ENCODE measurements at regions not wholly inside any gene's neighbourhood (a gene's known extent, or its start where the extent isn't known, plus 50 kb on each side); places are given as distances from the start of the nearest gene placed in this dataset.
A peak's percentile ranks its signal among the peaks of the same experiment; 100 is the strongest.

DNA sequence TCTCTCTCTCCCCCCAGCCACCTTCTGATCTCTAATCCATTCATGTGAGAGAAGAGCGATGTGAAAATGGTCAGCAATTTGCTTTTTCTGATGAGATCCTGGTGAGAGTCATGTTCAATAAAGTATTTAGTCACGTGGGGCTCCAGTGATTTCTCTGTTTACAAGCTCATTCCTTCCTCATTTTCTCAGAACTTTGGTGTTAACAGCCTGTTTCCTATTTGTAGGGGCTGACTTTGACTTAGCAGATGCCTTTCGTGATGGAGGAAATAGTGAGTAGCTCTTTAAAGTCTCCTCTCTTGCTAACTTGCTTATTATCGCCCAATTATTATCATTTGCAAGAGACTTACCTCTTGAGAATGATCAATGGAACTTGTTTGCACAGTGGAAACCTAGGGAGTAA lies 72.6 kb upstream of the CD99 start:
- no peak for FAIRE-seq
- ChIA-PET CTCF (no interaction called here), POLR2A (no interaction called here), SMC1A (ENCODE audit: uncharacterized antibody, unreplicated experiment) (no interaction called here), RAD21 (ENCODE audit: unreplicated experiment) (no interaction called here)
- Histone ChIP-seq H3K79me2 (ENCODE audit: control insufficient read depth, insufficient read depth, low read length) (no peaks in the 10 kb centered on the region), H3K4me1 (ENCODE audit: control insufficient read depth, insufficient read depth, low read length) (no peaks in the 10 kb centered on the region; the same call in 1 of the 2 replicates), H3K9ac (ENCODE audit: control insufficient read depth, insufficient read depth, low read length) (no peak overlapping the region), H3K4me3 (no peak overlapping the region), H2AFZ (ENCODE audit: control insufficient read depth, low read depth, low read length) (no peak overlapping the region), H3K9me3 (replicated peaks; ENCODE audit: control insufficient read depth, insufficient read depth, low read length) (no peaks in the 10 kb centered on the region), H4K20me1 (ENCODE audit: control insufficient read depth, insufficient read depth) (no peaks in the 10 kb centered on the region), H3K4me2 (ENCODE audit: control insufficient read depth, insufficient read depth) (no peak overlapping the region), H3K36me3 (ENCODE audit: control insufficient read depth in 2 of 2, insufficient read depth in 2 of 2, low read length in 1 of 2) (peaks cover 0 to 14% of the 10 kb centered on the region in 2 experiments; a peak in 2 of 4 replicates), H3K27ac (ENCODE audit: control insufficient read depth, insufficient read depth) (no peak overlapping the region), H3K27me3 (replicated peaks in 1 of 2; ENCODE audit: control insufficient read depth in 2 of 2, insufficient read depth in 2 of 2, low read length in 1 of 2) (no peaks in the 10 kb centered on the region)
- in situ Hi-C loops (cut with MboI): loop anchor here (10.0 kb wide), 1 partner anchor 1164 kb away; the partner anchor contains the start of gene ASMTL
- 51% methylated on average over 4 of the region's 4 CpGs for WGBS (ENCODE audit: insufficient coverage, insufficient replicate concordance, low lambda C conversion rate, missing lambda C conversion rate)
- intact Hi-C loops (cut with micrococcal nuclease; ENCODE audit: unreplicated experiment): no loop called here
- ATAC-seq: no peak
- DNase-seq (ENCODE audit: low read depth, low spot score): no peak
- no TSS peak for BruUV-seq (replicated peaks)
- TF ChIP-seq, protein P1, sequence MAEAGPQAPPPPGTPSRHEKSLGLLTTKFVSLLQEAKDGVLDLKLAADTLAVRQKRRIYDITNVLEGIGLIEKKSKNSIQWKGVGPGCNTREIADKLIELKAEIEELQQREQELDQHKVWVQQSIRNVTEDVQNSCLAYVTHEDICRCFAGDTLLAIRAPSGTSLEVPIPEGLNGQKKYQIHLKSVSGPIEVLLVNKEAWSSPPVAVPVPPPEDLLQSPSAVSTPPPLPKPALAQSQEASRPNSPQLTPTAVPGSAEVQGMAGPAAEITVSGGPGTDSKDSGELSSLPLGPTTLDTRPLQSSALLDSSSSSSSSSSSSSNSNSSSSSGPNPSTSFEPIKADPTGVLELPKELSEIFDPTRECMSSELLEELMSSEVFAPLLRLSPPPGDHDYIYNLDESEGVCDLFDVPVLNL (IDR thresholded peaks at IDR 0.05; ENCODE audit: low read depth, low read length): no peak
- TF ChIP-seq HDAC6 (IDR thresholded peaks at IDR 0.05; ENCODE audit: unreplicated experiment) (no peak), SUPT20H (IDR thresholded peaks at IDR 0.05; ENCODE audit: borderline replicate concordance, control insufficient read depth, low read depth, low read length) (no peak)

DNA sequence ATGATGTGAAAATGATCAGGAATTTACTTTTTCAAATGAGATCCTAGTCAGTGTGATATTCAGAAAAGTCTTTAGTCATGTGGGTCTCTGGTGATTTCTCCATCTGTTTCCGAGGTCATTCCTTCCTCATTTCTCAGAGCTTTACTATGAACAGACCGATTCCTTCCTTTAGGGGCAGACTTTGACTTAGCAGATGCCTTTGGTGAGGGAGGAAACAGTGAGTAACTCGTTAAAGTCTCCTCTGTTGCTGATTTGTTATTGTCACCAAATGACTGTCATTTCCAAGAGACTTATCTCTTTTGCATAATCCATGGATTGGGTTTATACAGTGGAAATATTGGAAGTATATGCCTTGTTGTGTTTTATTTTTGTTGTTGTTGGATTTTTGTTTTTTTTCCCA lies 76.2 kb upstream of the CD99 start:
- Histone ChIP-seq H3K4me3 (no peak overlapping the region), H3K9ac (ENCODE audit: control insufficient read depth, insufficient read depth, low read length) (no peak overlapping the region), H2AFZ (ENCODE audit: control insufficient read depth, low read depth, low read length) (no peak overlapping the region), H3K27ac (ENCODE audit: control insufficient read depth, insufficient read depth) (no peak overlapping the region), H3K9me3 (replicated peaks; ENCODE audit: control insufficient read depth, insufficient read depth, low read length) (no peaks in the 10 kb centered on the region), H3K27me3 (replicated peaks in 1 of 2; ENCODE audit: control insufficient read depth in 2 of 2, insufficient read depth in 2 of 2, low read length in 1 of 2) (no peaks in the 10 kb centered on the region), H4K20me1 (ENCODE audit: control insufficient read depth, insufficient read depth) (no peaks in the 10 kb centered on the region), H3K4me2 (ENCODE audit: control insufficient read depth, insufficient read depth) (no peak overlapping the region), H3K4me1 (ENCODE audit: control insufficient read depth, insufficient read depth, low read length) (no peaks in the 10 kb centered on the region; the same call in 1 of the 2 replicates), H3K36me3 (ENCODE audit: control insufficient read depth in 2 of 2, insufficient read depth in 2 of 2, low read length in 1 of 2) (peaks cover 0 to 7% of the 10 kb centered on the region in 2 experiments; a peak in 1 of 4 replicates), H3K79me2 (ENCODE audit: control insufficient read depth, insufficient read depth, low read length) (no peaks in the 10 kb centered on the region)
- intact Hi-C loops (cut with micrococcal nuclease; ENCODE audit: unreplicated experiment): no loop called here
- 58% methylated on average over 3 of the region's 3 CpGs for WGBS (ENCODE audit: insufficient coverage, insufficient replicate concordance, low lambda C conversion rate, missing lambda C conversion rate)
- ATAC-seq (peak; percentile 71), FAIRE-seq (peak; percentile 73), DNase-seq (ENCODE audit: low read depth, low spot score) (no peak)
- RAD21 ChIA-PET (ENCODE audit: unreplicated experiment): no interaction called here
- POLR2A ChIA-PET: no interaction called here
- no peak for TF ChIP-seq YBX1 (IDR thresholded peaks at IDR 0.05)
- TF ChIP-seq SREBF1 (IDR thresholded peaks at IDR 0.05; ENCODE audit: low read length): no peak
- TF ChIP-seq HCFC1 (IDR thresholded peaks at IDR 0.05; ENCODE audit: low read length): no peak
- TF ChIP-seq, protein P2, sequence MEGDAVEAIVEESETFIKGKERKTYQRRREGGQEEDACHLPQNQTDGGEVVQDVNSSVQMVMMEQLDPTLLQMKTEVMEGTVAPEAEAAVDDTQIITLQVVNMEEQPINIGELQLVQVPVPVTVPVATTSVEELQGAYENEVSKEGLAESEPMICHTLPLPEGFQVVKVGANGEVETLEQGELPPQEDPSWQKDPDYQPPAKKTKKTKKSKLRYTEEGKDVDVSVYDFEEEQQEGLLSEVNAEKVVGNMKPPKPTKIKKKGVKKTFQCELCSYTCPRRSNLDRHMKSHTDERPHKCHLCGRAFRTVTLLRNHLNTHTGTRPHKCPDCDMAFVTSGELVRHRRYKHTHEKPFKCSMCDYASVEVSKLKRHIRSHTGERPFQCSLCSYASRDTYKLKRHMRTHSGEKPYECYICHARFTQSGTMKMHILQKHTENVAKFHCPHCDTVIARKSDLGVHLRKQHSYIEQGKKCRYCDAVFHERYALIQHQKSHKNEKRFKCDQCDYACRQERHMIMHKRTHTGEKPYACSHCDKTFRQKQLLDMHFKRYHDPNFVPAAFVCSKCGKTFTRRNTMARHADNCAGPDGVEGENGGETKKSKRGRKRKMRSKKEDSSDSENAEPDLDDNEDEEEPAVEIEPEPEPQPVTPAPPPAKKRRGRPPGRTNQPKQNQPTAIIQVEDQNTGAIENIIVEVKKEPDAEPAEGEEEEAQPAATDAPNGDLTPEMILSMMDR (IDR thresholded peaks at IDR 0.05 in 2 of 3, conservative IDR thresholded peaks at IDR 0.05 in 1 of 3; ENCODE audit: control insufficient read depth in 2 of 3, extremely low read depth in 1 of 3, insufficient read depth in 1 of 3, low read depth in 3 of 3, low read length in 3 of 3): peak in 1 of 3 experiments; percentile 7; a peak in 2 of 6 replicates
- no peak for TF ChIP-seq SUZ12 (IDR thresholded peaks at IDR 0.05; ENCODE audit: unreplicated experiment)
- no peak for TF ChIP-seq KDM1A (IDR thresholded peaks at IDR 0.05; ENCODE audit: borderline replicate concordance)
- TF ChIP-seq, protein P3, sequence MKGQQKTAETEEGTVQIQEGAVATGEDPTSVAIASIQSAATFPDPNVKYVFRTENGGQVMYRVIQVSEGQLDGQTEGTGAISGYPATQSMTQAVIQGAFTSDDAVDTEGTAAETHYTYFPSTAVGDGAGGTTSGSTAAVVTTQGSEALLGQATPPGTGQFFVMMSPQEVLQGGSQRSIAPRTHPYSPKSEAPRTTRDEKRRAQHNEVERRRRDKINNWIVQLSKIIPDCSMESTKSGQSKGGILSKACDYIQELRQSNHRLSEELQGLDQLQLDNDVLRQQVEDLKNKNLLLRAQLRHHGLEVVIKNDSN (IDR thresholded peaks at IDR 0.05; ENCODE audit: borderline replicate concordance, extremely low read length, insufficient read depth, low read depth, low read length): no peak
- BruUV-seq (replicated peaks): no TSS peak
- CTCF ChIA-PET: no interaction called here
- in situ Hi-C loops (cut with MboI): loop anchor here (10.0 kb wide), 1 partner anchor 1160 kb away; the partner anchor contains the start of gene ASMTL
- SMC1A ChIA-PET (ENCODE audit: uncharacterized antibody, unreplicated experiment): no interaction called here

Data from GM12878 (cell line).